ENCODE measurements at regions not wholly inside any gene's neighbourhood (a gene's known extent, or its start where the extent isn't known, plus 50 kb on each side); places are given as distances from the start of the nearest gene placed in this dataset.

DNA sequence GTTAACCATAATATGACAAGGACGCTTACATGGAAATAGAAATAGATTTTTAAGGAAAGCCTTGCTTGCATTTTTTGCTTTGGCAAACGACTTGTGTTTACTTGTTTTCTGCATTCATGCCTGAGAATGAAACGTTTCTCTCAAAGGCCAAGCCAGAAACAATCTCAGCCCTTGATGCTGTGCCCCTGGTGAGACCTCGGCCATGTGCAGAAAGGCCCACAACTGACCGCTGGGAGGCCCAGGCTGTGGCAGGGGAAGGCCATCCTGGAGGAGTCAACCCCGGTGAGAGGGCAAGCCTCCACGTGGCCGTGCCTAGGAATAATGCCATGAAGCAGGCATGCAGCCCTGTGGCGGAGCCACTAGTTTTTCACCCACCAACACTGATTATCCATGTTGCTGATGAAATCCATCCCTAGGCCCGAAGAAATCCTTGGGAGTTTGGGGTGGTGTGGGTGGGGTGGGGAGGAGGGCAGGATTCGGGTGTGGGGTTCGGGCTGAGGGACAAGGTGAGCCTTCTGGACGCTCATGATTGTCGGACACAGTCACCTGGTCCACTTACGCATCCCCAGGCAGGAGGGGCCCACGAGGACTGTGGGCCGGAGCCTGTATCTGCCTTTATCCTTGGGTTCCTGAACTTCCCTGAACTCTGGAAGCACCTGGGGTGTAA, 107.6 kb upstream of the APCDD1 start:
- no peak overlapping the region for H3K4me3 ChIP-seq (ENCODE audit: low read depth, low read length)

DNA sequence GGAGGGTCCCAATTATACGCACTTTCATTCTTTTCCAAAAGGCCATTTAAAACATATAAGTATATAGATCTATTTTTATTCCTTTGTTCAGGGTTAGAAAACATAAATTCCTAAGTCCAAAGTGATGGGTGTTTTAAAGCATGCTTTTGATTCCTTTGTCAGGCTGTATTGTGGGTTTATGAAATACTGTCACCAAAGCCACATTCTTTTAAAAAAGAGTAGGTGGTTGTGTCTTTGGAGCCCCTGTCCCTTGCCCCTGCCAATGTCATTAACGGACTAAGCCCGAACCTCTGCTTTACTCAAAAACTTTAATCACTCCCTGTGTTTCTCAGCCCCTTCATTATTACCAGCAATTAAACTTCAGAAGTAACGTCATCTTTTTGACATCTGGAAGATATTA, 104.9 kb upstream of the APCDD1 start:
- TF ChIP-seq, protein P1, sequence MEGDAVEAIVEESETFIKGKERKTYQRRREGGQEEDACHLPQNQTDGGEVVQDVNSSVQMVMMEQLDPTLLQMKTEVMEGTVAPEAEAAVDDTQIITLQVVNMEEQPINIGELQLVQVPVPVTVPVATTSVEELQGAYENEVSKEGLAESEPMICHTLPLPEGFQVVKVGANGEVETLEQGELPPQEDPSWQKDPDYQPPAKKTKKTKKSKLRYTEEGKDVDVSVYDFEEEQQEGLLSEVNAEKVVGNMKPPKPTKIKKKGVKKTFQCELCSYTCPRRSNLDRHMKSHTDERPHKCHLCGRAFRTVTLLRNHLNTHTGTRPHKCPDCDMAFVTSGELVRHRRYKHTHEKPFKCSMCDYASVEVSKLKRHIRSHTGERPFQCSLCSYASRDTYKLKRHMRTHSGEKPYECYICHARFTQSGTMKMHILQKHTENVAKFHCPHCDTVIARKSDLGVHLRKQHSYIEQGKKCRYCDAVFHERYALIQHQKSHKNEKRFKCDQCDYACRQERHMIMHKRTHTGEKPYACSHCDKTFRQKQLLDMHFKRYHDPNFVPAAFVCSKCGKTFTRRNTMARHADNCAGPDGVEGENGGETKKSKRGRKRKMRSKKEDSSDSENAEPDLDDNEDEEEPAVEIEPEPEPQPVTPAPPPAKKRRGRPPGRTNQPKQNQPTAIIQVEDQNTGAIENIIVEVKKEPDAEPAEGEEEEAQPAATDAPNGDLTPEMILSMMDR (IDR thresholded peaks at IDR 0.05; ENCODE audit: borderline replicate concordance, insufficient read depth, low read depth, low read length), result no peak

More for the DNA sequence above, 107.6 kb upstream of the APCDD1 start:
- TF ChIP-seq, protein P1 (IDR thresholded peaks at IDR 0.05; ENCODE audit: borderline replicate concordance, insufficient read depth, low read depth, low read length), result no peak

DNA sequence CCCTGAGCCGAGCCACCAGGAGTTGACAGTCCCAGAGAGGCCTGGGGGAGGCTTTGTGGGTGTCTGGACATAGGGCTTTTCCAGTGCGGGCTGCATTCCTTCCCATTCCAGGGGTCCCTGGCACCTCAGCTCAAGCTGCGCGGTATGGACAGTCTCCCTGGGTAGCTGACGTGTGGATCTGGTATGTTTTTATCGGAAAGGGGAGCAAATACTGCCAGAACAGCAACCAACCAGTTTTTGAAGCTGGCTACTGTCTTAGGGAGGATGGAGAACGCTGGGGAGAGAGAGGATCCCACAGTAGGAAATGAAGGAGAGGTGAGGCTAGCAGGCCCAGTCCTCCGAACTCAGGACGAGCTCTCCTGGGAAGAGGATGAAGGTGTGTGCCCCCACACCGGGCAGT, 103.8 kb upstream of the APCDD1 start:
- no peak overlapping the region for H3K4me3 ChIP-seq (ENCODE audit: low read depth, low read length)
- TF ChIP-seq, protein P1 (IDR thresholded peaks at IDR 0.05; ENCODE audit: borderline replicate concordance, insufficient read depth, low read depth, low read length), result no peak

More for the DNA sequence above, 104.9 kb upstream of the APCDD1 start:
- no peak overlapping the region for H3K4me3 ChIP-seq (ENCODE audit: low read depth, low read length)

DNA sequence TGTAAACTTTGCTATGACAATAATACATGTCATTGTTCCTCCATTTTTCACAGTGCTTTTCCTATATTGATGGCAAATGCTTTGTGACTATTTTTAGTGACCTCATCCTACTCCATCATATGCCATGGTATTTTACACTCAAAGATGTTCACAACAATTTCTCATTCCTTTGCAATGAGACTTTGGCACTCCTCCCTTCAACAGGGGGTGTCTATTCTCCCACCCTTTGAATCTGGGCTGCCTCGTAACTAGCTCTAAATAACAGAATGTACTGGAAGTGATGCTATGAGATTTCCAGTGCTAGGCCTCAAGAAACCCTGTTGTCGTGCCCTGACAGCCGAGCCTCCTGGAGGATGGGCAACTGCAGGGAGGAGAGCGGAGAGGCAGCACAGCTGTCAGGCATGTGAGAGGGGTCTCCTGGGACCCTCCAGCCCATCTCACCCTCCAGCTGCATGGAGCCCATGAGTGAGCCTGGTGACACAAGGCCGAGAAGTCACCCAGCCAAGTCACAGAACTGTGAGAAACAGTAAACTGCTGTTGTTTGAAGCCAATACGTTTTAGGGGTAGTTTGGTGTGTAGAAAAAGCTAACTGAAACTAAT, 103.1 kb upstream of the APCDD1 start:
- TF ChIP-seq, protein P1 (IDR thresholded peaks at IDR 0.05; ENCODE audit: borderline replicate concordance, insufficient read depth, low read depth, low read length), result no peak
- H3K4me3 ChIP-seq (ENCODE audit: low read depth, low read length), result no peak overlapping the region

DNA sequence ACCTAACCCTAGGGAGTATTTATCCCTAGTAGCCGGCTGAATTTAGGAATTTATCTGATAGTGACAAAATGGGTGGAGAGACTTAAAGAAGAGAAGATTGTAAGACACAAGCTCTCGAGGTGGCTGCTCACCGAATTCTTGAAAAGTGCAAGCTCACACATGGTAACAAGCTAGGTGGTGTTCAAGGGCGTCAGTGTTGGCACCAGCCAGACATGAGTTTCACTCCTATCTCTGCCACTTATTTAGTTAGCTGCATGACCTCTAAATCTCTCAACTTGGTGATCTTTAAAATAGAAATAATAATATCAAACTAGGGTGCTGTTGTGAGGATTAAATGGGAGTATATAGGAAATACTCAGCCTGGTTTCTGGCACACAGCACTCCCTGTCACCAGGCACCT, 102.6 kb upstream of the APCDD1 start:
- TF ChIP-seq, protein P1 (IDR thresholded peaks at IDR 0.05; ENCODE audit: borderline replicate concordance, insufficient read depth, low read depth, low read length), result no peak

DNA sequence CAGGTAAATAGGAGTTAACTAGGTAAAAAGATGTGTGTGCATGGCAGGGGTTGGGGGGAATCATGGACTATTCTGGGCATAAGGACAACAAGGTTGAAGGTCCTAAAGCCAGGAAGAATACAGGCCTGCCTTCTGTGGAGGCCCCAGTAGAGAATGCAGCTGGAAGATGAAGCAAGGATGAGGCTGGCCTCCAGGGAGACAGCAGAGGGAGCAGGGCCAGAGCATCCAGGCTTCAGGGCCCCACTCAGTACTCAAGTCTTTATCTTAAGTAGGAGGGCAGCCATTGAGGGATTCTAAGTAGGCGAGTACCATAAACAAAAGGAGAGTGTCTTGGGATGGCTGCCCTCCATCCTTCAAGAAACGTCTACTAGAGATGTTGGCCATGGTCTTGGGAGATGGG, 101.8 kb upstream of the APCDD1 start:
- TF ChIP-seq, protein P1 (IDR thresholded peaks at IDR 0.05; ENCODE audit: borderline replicate concordance, insufficient read depth, low read depth, low read length), result no peak
- no peak overlapping the region for H3K4me3 ChIP-seq (ENCODE audit: low read depth, low read length)

More for the DNA sequence above, 102.6 kb upstream of the APCDD1 start:
- H3K4me3 ChIP-seq (ENCODE audit: low read depth, low read length), result no peak overlapping the region

DNA sequence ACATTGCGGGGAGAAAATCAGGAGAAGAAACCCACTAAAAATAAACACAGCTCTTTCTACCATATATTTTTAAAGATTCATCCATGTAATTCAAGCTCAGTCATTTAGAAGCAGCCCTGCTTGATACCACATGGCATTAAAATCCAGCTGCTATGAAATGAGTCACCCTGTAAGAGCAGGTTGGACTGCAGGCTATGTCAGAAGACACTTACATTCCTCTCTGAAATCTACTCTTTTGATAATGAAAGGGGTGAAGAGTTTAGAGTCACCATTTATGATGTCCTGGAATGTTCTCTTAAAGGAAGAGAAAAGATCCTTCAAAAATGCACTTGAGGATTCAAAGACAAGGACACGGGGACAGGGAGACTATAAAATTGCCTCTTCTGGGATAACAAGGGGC, 100.6 kb upstream of the APCDD1 start:
- TF ChIP-seq, protein P1 (IDR thresholded peaks at IDR 0.05; ENCODE audit: borderline replicate concordance, insufficient read depth, low read depth, low read length), result no peak
- no peak overlapping the region for H3K4me3 ChIP-seq (ENCODE audit: low read depth, low read length)
